BJ (cell line): ENCODE measurements at regions not wholly inside any gene's neighbourhood (a gene's known extent, or its start where the extent isn't known, plus 50 kb on each side); places are given as distances from the start of the nearest gene placed in this dataset.

ENCODE experiments used
- CTCF ChIA-PET: fragments of 350-600 bp; formaldehyde crosslinking; extraction: SDS; loops from one replicate; lab custom pipeline; 2021; ENCODE audit warnings: antibody characterized with exemption, inconsistent platforms; lab: Yijun Ruan, JAX
- POLR2A ChIA-PET: fragments of 300-600 bp; sonication (Branson Sonifier 250); formaldehyde crosslinking; extraction: SDS; loops from one replicate; lab custom pipeline; 2021; ENCODE audit warnings: antibody characterized with exemption; lab: Charles Lee
- DNase-seq: peaks from one replicate; pipeline ENCODE4 v3.0.0-alpha.2; 2011; ENCODE audit warnings: low read depth
- H3K27me3 ChIP-seq: 2 replicates; pipeline ENCODE4 v1.6.0; 2011; ENCODE audit warnings: low read length; ENCODE audit not compliant: control insufficient read depth, insufficient read depth
- H3K36me3 ChIP-seq: 2 replicates; pipeline ENCODE4 v1.5.1; 2011; ENCODE audit warnings: low read length; ENCODE audit not compliant: control insufficient read depth, insufficient read depth
- H3K4me3 ChIP-seq: 2 replicates; pipeline ENCODE4 v1.5.1; 2011; ENCODE audit warnings: low read depth, mild to moderate bottlenecking, control low read depth, low read length
- CTCF ChIP-seq: IDR thresholded peaks from 2 replicates; pipeline ENCODE4 v1.5.1; 2011; ENCODE audit warnings: low read depth, mild to moderate bottlenecking, control low read depth, inconsistent platforms, low read length, moderate library complexity; ENCODE audit not compliant: insufficient read depth

GRCh38 chr9:1440256-1440655 is 390.1 kb downstream of the DMRT2 start:
- no peaks in the 10 kb centered on the region for H3K36me3 ChIP-seq
- CTCF ChIA-PET = no interaction called here

GRCh38 chr9:1442105-1442504 is 391.9 kb downstream of the DMRT2 start:
- H3K36me3 ChIP-seq = no peaks in the 10 kb centered on the region
- CTCF ChIA-PET = no interaction called here
- H3K27me3 ChIP-seq = no peaks in the 10 kb centered on the region
- no peak overlapping the region for H3K4me3 ChIP-seq
- DNase-seq = no peak
- POLR2A ChIA-PET = no interaction called here
- TF ChIP-seq CTCF = no peak

More at GRCh38 chr9:1440256-1440655, 390.1 kb downstream of the DMRT2 start:
- Histone ChIP-seq H3K4me3 (no peak overlapping the region), H3K27me3 (no peaks in the 10 kb centered on the region)
- TF ChIP-seq CTCF = no peak
- POLR2A ChIA-PET = no interaction called here
- no peak for DNase-seq

- CTCF ChIA-PET = no interaction called here
- Histone ChIP-seq H3K27me3 (no peaks in the 10 kb centered on the region), H3K36me3 (no peaks in the 10 kb centered on the region), H3K4me3 (no peak overlapping the region)
- no peak for DNase-seq
- POLR2A ChIA-PET = no interaction called here
- TF ChIP-seq CTCF = no peak
Observed at GRCh38 chr9:1443450-1443849, 393.3 kb downstream of the DMRT2 start.

- ChIA-PET CTCF (interaction anchor here (0.6 kb wide), 1 partner anchor 57 kb away, joined by 3 read pairs; no protein-coding TSS in a partner anchor), POLR2A (no interaction called here)
- DNase-seq = no peak
- no peak for TF ChIP-seq CTCF
- H3K4me3 ChIP-seq = no peak overlapping the region
- H3K36me3 ChIP-seq = no peaks in the 10 kb centered on the region
- H3K27me3 ChIP-seq = no peaks in the 10 kb centered on the region
Observed at GRCh38 chr9:1446671-1447070, 396.5 kb downstream of the DMRT2 start.

- ChIA-PET POLR2A (no interaction called here), CTCF (interaction anchor here (0.9 kb wide), 1 partner anchor 19 kb away, joined by 3 read pairs; no protein-coding TSS in a partner anchor)
- no peaks in the 10 kb centered on the region for H3K36me3 ChIP-seq
- H3K4me3 ChIP-seq = no peak overlapping the region
- no peak for TF ChIP-seq CTCF
- no peaks in the 10 kb centered on the region for H3K27me3 ChIP-seq
- DNase-seq = no peak
Observed at GRCh38 chr9:1453636-1454035, 403.5 kb downstream of the DMRT2 start.
